Fibroblast of skin of left biceps (primary cell): ENCODE measurements at regions not wholly inside any gene's neighbourhood (a gene's known extent, or its start where the extent isn't known, plus 50 kb on each side); places are given as distances from the start of the nearest gene placed in this dataset.

Experiments used
- DNase-seq, 2 experiments: peaks; one replicate each; pipeline ENCODE4 v3.0.0-alpha.2; 2013; ENCODE audit warnings: low read depth in 2 of 2

DNA sequence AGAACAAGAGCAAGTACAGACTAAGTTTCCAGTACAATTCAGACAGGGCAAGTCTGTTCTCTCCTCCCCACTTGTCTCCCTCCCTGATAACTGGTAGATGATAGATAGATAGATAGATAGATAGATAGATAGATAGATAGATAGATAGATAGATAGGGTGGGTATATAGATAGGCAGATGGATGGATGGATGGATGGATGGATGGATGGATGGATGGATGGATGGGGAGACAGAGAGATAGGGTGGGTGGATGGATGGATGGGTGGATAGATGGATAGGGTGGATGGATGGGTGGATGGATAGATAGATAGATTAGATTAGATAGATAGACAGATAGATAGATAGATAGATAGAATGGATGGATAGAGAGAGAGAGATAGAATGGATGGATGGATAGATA lies 152.8 kb upstream of the MKLN1 start:
- no peak for DNase-seq

DNA sequence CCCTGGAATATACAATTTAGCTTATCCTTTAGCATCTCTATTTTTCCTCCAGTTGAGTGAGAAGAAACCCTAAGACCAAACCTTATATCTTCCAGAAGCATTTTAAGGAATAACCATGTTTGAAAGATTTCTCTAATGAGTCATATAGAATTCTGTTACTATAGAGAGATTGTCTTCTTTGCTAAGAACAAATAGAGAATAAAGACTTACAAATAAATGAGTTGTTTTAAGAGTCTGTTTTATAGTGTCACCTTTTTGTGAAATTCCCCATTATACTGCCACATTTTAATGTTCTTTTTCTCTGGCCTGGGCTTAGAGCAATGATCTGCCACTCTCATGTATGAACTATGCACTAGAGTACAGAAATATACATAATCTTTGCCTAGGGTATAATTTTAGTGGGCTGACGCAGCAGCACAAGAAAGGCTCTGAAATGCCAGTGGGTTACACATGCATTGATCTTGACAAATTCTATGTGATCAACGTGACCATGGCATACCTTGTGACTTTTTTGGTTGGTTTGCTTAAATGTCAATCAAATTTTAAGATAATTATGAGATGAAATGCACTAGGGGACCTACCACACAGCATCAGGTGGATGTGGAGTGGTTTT lies 145.1 kb upstream of the MKLN1 start:
- no peak for DNase-seq

DNA sequence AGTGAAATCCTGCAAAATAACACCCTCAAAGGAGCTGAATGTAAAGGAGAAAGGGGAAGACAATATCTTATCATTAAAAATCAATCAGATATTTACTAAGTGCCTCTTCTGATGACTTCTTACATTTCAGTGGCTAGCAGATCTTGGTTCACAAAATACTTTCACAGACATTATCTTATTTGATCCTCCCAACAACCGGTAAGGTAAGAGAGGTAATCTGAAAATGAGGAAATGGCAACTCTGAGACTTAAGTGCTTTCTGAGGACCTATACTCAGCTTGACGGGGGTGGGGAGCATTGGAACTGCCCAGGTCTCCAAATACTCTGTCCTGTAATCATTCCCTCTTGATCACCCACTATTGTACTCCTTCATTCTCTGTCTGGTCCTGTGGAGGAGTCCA lies 144.6 kb upstream of the MKLN1 start:
- DNase-seq, result no peak

DNA sequence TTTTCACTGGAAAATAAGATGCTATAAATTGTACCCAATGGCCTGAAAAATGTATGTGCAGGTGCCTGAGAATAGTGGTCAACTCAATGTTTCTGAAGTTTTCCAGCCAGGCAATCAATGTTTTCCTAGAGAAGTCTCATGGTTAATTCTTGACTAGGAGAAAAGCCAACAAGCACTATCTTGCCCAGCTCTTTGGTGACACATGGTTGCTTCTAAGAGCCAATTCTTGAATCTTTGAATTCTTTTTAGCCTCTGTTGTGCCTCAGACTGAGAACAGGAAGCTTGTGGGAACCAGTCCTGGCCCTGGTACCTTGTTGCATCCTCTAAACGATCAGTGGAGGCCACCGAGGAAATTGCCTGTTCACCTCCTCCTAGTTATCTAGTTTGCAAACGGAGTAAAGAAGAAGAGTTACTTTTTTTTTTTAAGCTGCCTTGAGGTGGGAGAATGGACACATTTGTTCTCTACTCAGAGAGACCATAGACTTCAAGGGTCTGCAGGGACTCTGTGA lies 144.0 kb upstream of the MKLN1 start:
- no peak for DNase-seq

DNA sequence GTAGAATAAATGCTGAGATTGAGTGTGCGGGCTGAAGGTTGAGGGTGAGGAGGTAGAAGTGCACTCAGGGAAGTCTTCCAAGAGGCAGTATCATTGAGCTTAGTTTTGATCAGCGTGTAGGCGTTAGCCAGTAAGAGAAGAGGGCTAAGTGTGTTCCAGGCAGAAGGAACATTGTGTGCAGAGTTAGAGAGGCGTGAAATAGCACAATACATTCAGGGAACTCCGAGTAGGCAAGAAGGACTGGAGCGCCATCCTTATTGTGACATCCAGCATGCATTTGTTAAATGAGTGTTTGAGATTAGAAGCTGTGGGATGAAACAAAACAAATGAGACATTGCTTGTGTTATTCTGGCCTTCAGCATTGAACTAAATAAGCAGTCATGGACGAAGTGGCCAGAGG lies 140.9 kb upstream of the MKLN1 start:
- DNase-seq, result no peak

DNA sequence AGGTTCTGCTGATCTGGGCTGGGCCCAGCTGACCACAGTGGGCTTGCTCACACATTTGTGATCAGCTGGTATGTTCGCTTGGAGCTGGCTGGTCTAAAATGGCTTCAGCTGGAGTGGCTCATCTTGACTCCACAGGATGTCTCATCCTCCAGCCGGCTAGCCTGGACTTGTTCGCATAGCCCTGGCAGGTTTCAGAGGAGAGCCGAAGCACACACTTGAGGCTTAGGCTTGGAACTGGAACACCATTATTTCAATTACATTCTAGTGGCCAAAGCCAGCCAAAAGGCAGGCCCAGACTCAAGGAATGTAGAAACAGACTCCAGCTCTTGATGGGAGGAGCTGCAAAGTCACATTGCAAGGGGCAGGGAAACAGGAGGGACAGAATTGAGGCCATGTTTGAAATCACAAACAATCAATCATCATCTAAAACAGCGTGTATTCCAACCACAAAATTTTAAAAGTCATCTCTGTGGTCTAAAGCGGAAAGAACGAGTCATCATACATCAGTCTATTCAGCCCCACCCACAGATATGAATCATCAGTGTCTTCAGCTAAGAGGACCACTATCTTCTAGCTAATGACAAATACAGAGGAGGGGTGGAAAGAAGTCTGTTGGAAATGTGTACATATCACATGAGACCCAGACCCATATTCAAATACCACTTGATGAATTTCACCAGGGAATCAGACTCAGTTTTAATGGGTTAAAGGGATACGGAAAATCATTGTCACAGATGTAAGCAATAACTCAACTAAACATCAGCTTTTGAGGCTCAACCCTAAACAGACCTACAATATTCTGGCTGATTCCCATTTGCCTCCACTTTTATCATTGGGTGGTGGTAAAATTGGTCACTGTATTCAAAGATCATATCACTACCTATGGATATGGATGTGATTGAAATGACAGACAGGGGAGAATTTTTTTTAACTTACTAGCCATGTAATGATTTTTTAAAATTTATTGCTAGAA lies 139.0 kb upstream of the MKLN1 start:
- peak; percentile 97 for DNase-seq

DNA sequence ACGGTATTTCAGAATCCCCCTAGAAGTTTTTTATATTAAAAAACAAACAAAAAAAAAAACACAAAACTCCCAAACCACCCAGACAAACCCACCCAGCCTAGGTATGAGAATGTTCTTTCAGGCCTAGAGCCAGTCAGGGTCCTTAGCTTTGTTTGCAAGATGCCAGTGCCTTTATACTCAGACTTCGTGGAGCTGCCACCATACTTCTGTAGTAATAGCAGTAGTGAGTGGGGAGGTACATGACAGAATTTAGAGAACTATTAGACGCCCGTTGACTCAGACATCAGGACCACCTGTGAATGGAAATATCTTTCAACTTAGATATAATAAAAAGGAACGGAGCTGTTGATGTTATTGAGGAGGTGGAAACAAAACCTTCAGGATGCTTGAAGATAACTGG lies 138.2 kb upstream of the MKLN1 start:
- no peak for DNase-seq

DNA sequence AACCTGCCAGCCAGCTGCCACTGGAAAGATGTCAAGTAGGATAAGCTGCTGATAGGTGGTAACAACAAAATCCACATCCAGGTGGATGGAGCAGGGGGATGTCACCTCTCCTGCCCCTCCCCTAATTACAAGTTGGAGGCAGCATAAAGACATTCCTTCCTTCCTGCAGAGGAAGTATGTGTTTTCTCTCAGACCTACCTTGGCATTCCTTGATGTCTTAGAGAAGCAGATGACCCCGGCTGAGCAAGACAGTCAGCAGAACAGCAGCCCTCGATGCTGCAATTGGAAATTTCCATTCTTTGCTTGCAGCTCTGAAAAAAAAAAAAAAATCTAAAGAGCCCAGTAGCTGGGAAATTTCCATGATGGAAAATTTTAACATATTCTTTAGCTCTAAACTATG lies 137.5 kb upstream of the MKLN1 start:
- no peak for DNase-seq

DNA sequence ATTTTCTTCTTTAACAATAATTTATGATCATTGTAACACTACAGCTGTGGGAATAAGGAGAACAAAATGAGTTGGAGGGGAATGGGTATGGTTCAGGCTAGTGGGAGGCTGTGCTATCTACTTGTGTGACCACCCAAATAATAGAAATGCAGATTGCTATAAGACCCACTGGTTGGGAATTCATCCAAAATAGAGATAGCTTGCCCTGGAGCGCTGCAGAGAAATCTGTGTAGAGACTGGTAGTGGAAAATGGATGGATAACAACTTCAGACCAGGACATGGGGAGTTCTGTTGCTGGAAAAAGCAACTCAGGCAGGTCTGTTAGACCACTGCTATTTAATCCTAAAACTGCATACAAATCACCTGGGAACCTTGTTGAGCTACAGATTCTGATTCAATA lies 137.1 kb upstream of the MKLN1 start:
- DNase-seq, result no peak

DNA sequence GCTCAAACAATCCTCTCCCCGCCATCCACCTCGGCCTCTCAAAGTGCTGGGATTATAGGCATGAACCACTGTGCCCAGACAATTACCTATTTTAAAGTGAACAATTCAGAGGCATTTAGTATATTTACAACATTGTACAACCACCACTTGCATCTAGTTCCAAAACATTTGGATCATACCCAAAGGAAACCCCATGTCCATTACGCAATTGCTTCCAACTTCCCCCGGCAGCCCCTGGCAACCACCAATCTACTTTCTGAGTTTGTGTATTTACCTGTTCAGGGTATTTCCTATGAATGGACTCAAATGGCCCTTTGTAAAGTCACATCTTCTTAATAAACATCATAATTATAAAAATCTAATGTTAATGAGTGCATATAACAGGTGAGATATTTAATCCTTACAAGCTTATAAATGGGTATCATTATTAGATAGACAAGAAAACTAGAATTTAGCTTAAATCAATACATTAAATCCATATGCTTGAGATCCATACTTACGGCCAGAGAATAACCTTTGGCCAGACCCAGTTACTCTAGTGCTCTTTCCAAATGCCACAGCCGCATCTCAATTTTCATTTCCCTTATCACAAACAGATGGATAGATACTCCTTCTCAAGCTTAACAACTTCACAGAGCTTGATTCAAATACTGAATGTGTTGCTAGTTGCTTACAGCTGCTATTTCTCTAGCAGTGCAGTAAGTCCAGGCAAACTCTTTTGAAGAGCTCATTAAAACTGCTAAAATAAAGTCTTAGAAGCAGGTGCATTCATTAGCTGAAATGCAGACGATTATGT lies 133.4 kb upstream of the MKLN1 start:
- DNase-seq, result no peak

DNA sequence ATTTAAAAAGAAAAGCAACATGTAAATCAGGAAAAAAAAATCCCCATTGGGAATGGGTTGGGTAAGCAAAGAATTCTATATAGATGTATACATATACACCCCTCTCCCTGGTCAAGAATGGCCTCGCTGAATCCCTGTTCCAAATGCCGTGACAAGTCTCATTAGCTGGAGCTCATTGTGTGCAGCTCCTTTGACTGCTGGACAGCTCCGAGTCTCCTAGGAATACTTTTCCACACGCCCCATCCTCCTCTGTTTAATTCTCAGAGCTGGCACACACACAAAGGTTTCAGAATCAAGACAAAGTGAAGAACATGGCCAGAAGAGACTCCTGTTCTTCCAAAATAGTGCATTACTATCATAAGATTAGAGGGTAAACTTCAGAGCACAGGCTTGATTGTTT lies 130.9 kb upstream of the MKLN1 start:
- no peak for DNase-seq

DNA sequence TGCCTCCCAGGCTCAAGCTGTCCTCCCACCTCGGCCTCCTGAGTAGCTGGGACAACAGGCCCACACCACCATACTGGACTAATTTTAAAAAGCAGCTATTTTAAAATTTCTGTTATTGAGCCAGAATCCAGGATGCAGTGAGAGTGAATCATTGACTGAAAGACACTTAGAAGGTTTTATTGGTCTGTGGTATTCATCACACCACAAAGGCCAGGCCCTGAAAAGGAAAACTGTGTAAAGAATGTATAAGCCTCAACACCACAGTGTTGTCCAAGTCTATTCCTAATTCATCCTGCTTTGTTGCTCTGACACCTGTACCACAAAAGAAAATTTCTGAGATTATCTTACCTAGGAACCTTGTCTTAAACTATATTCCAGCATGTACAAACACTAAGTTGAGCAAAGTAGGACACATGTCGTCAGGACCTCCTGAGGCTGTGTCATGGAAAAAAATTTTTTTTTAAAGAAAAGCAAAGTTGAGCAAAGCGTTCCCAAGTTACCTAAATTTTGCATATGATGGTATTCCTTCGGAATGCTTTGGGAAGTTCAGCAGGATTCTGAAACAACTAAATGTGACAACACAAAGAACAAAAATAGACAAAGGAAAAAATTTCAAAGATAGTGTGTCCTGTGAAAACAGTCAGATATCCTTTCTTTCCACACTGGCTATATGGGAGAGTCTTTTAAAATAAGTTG lies 129.6 kb upstream of the MKLN1 start:
- peak in 1 of 2 experiments; percentile 45 for DNase-seq

DNA sequence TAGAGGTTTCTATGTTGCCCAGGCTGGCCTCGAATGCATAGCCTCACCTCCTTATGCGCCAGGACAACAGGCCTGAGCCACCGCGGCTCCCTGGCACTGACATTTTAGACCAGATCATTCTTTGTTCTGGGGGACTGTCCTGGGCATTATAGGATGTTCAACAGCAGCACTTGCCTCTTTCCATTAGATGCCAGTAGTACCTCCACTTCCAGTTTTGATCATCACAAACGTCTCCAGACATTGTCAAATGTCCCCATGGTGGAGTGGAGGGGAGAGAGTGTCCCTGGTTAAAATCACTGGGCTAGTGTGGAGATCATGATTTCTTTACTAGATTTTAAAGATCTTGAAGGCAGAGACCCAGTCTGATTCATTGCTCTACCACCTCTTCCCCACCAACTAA lies 125.2 kb upstream of the MKLN1 start:
- DNase-seq, result no peak

DNA sequence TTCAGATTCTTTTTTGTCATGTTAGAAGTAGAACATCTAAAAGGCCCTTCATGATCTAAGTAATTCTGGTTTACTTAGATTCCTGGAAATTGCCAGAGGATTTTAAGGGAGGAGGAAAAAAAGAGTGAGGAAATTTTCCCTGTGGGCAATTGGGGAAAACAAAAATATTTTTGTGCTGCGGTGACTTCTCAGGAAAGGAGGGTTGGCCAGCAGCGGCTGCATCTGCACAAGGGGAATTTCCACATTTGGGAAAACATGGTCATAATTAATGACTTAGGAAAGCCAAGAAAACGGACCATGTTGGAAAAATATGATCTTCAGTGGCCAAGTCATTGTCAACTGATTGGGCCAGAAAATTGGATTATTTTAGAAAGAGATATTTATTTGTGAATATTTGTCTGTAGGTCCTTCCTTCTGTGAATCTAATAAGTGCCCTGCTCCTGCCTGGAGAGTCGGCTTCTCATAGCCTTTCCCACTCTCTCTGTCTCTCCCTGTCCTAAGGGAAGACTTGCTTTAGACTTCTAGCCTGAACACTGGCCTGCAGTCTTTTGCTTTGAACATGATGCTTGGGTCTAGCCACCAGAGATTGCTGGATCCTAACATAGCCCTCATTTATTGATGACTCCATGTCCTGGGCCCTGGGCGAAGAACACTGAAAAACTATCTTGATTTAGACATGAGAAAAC lies 124.2 kb upstream of the MKLN1 start:
- DNase-seq, result no peak

DNA sequence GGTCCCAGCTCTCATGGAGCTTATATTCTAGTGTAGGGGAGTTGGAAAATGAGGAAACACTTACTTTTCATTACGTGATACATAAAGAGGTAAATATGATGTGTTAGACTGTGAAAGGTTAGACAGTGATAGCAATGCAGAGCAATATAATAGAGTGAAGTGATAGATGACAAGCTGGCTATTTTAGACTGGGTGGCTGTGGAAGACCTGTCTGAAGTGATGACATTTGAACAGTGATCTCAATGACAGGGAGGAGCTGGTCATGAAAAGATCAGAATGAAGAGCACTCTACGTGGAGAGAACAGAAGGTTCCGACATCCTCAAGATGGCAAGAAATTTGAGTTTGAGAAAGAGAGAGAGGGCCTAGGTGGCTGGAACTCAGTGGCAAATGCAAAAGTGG lies 118.9 kb upstream of the MKLN1 start:
- no peak for DNase-seq

DNA sequence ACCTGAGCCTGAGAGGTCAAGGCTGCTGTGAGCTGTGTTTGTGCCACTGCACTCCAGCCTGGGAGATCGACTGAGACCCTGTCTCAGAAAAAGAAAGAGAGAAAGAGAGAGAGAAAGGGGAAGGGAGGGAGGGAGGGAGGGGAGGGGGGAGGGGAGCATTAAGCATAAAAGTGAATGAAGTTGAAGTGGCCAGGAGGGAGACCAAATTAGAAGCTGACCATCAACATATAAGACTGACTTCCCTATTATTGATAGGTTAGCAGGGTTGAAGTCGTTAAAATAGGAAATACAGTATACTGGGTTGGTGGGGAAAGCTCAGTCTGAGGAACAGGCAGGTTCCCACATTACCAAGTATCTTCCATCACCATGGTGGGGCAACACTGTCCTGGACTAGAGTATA lies 117.1 kb upstream of the MKLN1 start:
- no peak for DNase-seq

DNA sequence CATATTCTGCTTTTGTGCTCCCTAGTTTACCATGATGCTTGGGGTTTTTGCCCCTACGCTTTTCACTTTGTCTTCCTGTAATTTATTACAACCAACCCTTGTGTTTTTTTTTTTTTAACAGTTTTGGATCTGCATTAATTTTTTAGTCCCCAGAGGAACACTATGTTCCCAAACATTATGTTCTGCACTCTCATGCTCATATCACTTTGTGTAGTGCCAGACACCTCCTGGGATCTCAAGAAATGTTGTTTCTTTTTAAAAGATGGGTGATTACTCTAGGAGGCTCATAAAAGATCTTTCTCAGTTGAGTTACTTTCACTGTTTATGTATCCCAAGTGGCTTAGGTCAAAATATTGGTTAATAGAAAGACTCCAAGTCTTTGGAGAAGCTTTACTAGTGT lies 116.2 kb upstream of the MKLN1 start:
- no peak for DNase-seq

DNA sequence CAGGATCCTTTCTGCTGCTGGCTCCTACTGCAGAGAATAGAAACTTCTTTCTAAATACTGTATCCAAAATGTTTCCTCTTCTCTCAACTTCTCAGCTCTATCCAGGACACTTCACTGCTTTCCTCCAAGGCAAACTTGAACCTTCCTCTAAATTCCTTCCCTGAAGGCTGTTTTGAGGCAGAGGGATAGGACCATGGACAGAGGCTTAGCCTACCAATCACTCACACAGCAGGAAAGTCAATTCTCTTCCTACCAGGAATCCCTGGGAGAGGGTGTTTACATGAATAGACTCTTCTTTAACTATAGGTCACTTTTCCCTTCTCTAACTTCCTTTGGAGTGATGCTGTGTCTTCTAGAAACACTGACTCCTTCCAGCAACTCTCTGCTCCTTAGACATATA lies 115.6 kb upstream of the MKLN1 start:
- DNase-seq, result no peak

DNA sequence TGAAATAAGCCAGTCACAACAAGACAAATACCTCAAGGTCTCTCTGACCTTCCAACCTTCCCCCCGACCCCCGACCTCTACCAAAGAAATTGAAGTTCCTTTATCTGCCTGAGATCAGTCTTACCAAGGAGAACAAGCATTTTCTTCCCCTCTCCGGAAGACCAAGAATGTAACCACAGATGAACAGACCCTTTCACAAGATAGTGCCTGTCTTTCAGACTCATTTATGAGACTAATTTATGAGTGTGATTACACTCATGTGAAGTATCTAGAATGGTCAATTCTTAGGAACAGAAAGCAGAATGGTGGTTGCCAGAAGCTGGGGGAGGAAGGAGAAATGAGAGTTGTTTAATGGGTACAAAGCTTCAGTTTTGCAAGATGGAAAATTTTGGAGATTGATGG lies 108.9 kb upstream of the MKLN1 start:
- DNase-seq, result no peak

DNA sequence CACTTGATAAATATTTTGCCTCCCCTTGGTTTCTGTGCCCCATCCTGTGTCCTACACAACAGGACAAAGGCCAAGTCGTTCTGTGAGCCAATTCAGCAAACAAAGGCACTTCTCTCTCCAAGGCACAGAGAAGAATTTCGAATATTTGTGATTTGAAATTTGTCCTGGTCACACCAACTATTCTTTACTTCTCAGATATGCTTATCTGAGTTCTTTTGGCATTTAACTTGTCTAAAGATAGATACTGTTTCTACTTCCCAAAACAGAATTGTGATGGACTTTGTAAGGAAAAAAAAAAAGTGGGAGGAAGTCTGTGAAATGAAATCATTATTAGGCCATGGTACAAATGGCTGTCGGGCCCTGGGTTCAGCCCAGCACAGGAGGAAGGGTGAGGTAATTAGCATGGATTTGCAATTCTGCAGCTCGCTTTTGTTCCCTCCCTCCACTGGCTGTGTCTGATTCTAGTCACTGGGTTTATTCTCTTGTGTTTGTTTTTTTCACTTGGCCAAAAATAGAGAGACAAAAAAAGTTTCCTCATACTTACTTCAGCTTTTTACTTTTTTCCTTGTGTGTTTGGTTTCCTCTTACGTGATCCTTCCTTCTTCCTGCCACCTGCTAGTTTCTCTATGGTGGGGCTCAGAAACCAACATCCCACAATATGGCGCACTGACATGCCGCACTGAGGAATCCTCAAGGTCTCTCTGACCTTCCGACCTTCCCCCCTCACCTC lies 108.2 kb upstream of the MKLN1 start:
- DNase-seq, result no peak
